IMR-90 (cell line): ENCODE measurements at regions not wholly inside any gene's neighbourhood (a gene's known extent, or its start where the extent isn't known, plus 50 kb on each side); places are given as distances from the start of the nearest gene placed in this dataset.

ENCODE experiments used
- ATAC-seq: fragments of 200-7000 bp; cut with Tn5 transposase; 2 replicates; pipeline ENCODE4 v1.9.1; 2020; ENCODE audit warnings: low read depth, mild to moderate bottlenecking, moderate library complexity
- BruUV-seq: library from RNA; stranded (reverse); fragments of 400-500 nt; replicated peaks from 2 replicates; lab custom pipeline; 2021; lab: Mats Ljungman, UMichigan
- CTCF ChIA-PET: fragments of 300-600 bp; formaldehyde crosslinking; extraction: SDS; loops from one replicate; lab custom pipeline; 2021; ENCODE audit warnings: antibody characterized with exemption; lab: Yijun Ruan, JAX
- POLR2A ChIA-PET: fragments of 300-600 bp; sonication (Branson Sonifier 250); formaldehyde crosslinking; loops from one replicate; lab custom pipeline; 2022; ENCODE audit warnings: antibody characterized with exemption; ENCODE audit not compliant: unreplicated experiment; lab: Charles Lee
- DNase-seq: peaks from one replicate; pipeline ENCODE4 v3.0.0; 2013
- H2AFZ ChIP-seq: replicated peaks from 2 replicates; pipeline ENCODE3; 2013; ENCODE audit warnings: low read length, mild to moderate bottlenecking; ENCODE audit not compliant: poor library complexity
- H2AK5ac ChIP-seq: 2 replicates; pipeline ENCODE4 v1.6.1; 2013; ENCODE audit warnings: low read depth, low read length, inconsistent platforms
- H2AK9ac ChIP-seq: replicated peaks from 2 replicates; pipeline ENCODE3; 2013; ENCODE audit warnings: mild to moderate bottlenecking, low read depth, low read length, moderate library complexity; ENCODE audit not compliant: poor library complexity
- H2BK120ac ChIP-seq: 2 replicates; pipeline ENCODE4 v1.6.1; 2013; ENCODE audit warnings: low read depth, low read length, inconsistent platforms
- H2BK15ac ChIP-seq: 3 replicates; pipeline ENCODE4 v1.6.1; 2013; ENCODE audit warnings: low read depth, low read length, inconsistent platforms
- H2BK20ac ChIP-seq: 2 replicates; pipeline ENCODE4 v1.6.1; 2013; ENCODE audit warnings: low read depth, mild to moderate bottlenecking, inconsistent platforms, low read length, moderate library complexity
- H2BK5ac ChIP-seq: 2 replicates; pipeline ENCODE4 v1.6.1; 2013; ENCODE audit warnings: mild to moderate bottlenecking, low read depth, low read length, inconsistent platforms; ENCODE audit not compliant: poor library complexity, severe bottlenecking
- H3K14ac ChIP-seq: replicated peaks from 2 replicates; pipeline ENCODE4 v1.6.1; 2013; ENCODE audit warnings: low read depth, low read length, inconsistent platforms
- H3K18ac ChIP-seq: 2 replicates; pipeline ENCODE4 v1.6.1; 2013; ENCODE audit warnings: low read depth, low read length, control low read depth
- H3K23ac ChIP-seq: 2 replicates; pipeline ENCODE4 v1.6.1; 2013; ENCODE audit warnings: low read depth, low read length, inconsistent platforms
- H3K27ac ChIP-seq: 2 replicates; pipeline ENCODE4 v1.5.1; 2013; ENCODE audit warnings: mild to moderate bottlenecking, control low read depth, low read length; ENCODE audit not compliant: insufficient read depth
- H3K27me3 ChIP-seq: 2 replicates; pipeline ENCODE4 v1.6.1; 2013; ENCODE audit warnings: low read length; ENCODE audit not compliant: control insufficient read depth, insufficient read depth
- H3K36me3 ChIP-seq: 2 replicates; pipeline ENCODE4 v1.6.1; 2013; ENCODE audit warnings: low read length, mixed read lengths; ENCODE audit not compliant: control insufficient read depth, insufficient read depth
- H3K4ac ChIP-seq: 2 replicates; pipeline ENCODE4 v1.6.1; 2013; ENCODE audit warnings: low read depth, low read length, inconsistent platforms
- H3K4me1 ChIP-seq: 2 replicates; pipeline ENCODE4 v1.6.1; 2013; ENCODE audit warnings: low read length, mixed read lengths; ENCODE audit not compliant: control insufficient read depth, insufficient read depth
- H3K4me2 ChIP-seq: 2 replicates; pipeline ENCODE4 v1.6.1; 2013; ENCODE audit warnings: low read depth, mild to moderate bottlenecking, control low read depth, low read length, moderate library complexity
- H3K4me3 ChIP-seq: 2 replicates; pipeline ENCODE4 v1.5.1; 2013; ENCODE audit warnings: low read depth, mild to moderate bottlenecking, control low read depth, low read length, moderate library complexity; ENCODE audit not compliant: insufficient read depth
- H3K56ac ChIP-seq: 2 replicates; pipeline ENCODE4 v1.6.1; 2013; ENCODE audit warnings: low read length, inconsistent platforms; ENCODE audit not compliant: insufficient read depth; ENCODE audit errors: extremely low read depth
- H3K79me1 ChIP-seq, 2 experiments: 2 replicates each; pipeline ENCODE4 v1.6.1; 2013; ENCODE audit warnings: low read length in 2 of 2, inconsistent platforms in 1 of 2, low read depth in 1 of 2
- H3K9ac ChIP-seq: 2 replicates; pipeline ENCODE4 v1.6.1; 2013; ENCODE audit warnings: low read depth, low read length, control low read depth
- H3K9me1 ChIP-seq: 2 replicates; pipeline ENCODE4 v1.6.1; 2013; ENCODE audit warnings: low read length, inconsistent platforms; ENCODE audit not compliant: insufficient read depth
- H3K9me3 ChIP-seq: 2 replicates; pipeline ENCODE4 v1.6.1; 2013; ENCODE audit warnings: low read length; ENCODE audit not compliant: control insufficient read depth, insufficient read depth
- H4K20me1 ChIP-seq: 2 replicates; pipeline ENCODE4 v1.6.1; 2013; ENCODE audit warnings: low read length, inconsistent platforms; ENCODE audit not compliant: insufficient read depth
- H4K5ac ChIP-seq: 2 replicates; pipeline ENCODE4 v1.6.1; 2013; ENCODE audit warnings: mild to moderate bottlenecking, low read depth, low read length, control low read depth
- H4K8ac ChIP-seq, 2 experiments: 2 replicates each; pipeline ENCODE4 v1.6.1; 2013; ENCODE audit warnings: low read depth in 2 of 2, low read length in 2 of 2, control low read depth in 1 of 2, inconsistent platforms in 1 of 2
- H4K91ac ChIP-seq: 2 replicates; pipeline ENCODE4 v1.6.1; 2013; ENCODE audit warnings: low read depth, low read length, inconsistent platforms; ENCODE audit not compliant: insufficient read depth
- ELK1 ChIP-seq: fragments of 150-350 bp; IDR thresholded peaks from 2 replicates; pipeline ENCODE4 v1.6.1; 2016; ENCODE audit warnings: low read depth, mild to moderate bottlenecking, low read length, moderate library complexity, borderline replicate concordance
- FOS ChIP-seq: fragments of 150-350 bp; IDR thresholded peaks from 2 replicates; pipeline ENCODE4 v1.6.1; 2016; ENCODE audit warnings: low read depth, low read length
- MAFK ChIP-seq: IDR thresholded peaks from 2 replicates; pipeline ENCODE4 v1.6.1; 2012; ENCODE audit warnings: low read depth, low read length, improper control_type of control experiment
- MAZ ChIP-seq: IDR thresholded peaks from 2 replicates; pipeline ENCODE4 v1.6.1; 2012; ENCODE audit warnings: low read depth, mild to moderate bottlenecking, low read length, improper control_type of control experiment, moderate library complexity, borderline replicate concordance
- MXI1 ChIP-seq: IDR thresholded peaks from 2 replicates; pipeline ENCODE4 v1.6.1; 2012; ENCODE audit warnings: low read depth, mild to moderate bottlenecking, low read length, moderate library complexity, borderline replicate concordance
- POLR2A ChIP-seq: IDR thresholded peaks from 2 replicates; pipeline ENCODE4 v1.6.1; 2012; ENCODE audit warnings: mild to moderate bottlenecking, low read depth, low read length
- RCOR1 ChIP-seq: IDR thresholded peaks from 2 replicates; pipeline ENCODE4 v1.6.1; 2012; ENCODE audit warnings: mild to moderate bottlenecking, low read length, improper control_type of control experiment; ENCODE audit not compliant: insufficient replicate concordance
- SMC3 ChIP-seq: fragments of 150-350 bp; IDR thresholded peaks from 2 replicates; pipeline ENCODE4 v1.6.1; 2016; ENCODE audit warnings: low read depth, mild to moderate bottlenecking, antibody characterized with exemption, low read length, moderate library complexity
- WGBS, 2 experiments: methylation state at CpG; one replicate each; pipeline versions ENCODE4 v1.1.5 to v1.1.7; 2013; ENCODE audit warnings: missing lambda C conversion rate in 2 of 2; ENCODE audit not compliant: insufficient read length in 1 of 2; ENCODE audit errors: extremely low coverage in 2 of 2; 5-methylcytosine and 5-hydroxymethylcytosine counted together
- dilution Hi-C: fragments of 300-500 bp; cut with HindIII; formaldehyde crosslinking; loops from one replicate; pipeline ENCODE4 v1.14.3; 2018; ENCODE audit warnings: low sequenced_read_pairs; ENCODE audit not compliant: unreplicated experiment
- in situ Hi-C: fragments of 300-500 bp; cut with MboI; formaldehyde crosslinking; loops from 3 replicates; pipeline ENCODE4 v1.14.3; 2019; ENCODE audit warnings: low sequenced_read_pairs, inconsistent platforms, mixed read lengths
- intact Hi-C: fragments of 100-400 bp; cut with micrococcal nuclease; formaldehyde crosslinking; loops from 2 replicates; pipeline ENCODE4 v1.10.0; 2022

GRCh38 chr10:65325913-65326312 is 1599.9 kb upstream of the LRRTM3 start:
- Histone ChIP-seq H4K5ac (no peak overlapping the region), H4K8ac (no peak overlapping the region), H3K4me1 (no peaks in the 10 kb centered on the region), H2AK5ac (no peak overlapping the region), H3K9me3 (peaks cover 2% of the 10 kb centered on the region; the same call in 1 of the 2 replicates), H3K4ac (no peak overlapping the region), H3K27ac (no peak overlapping the region), H3K18ac (no peak overlapping the region), H4K91ac (no peak overlapping the region), H3K23ac (no peak overlapping the region), H2BK5ac (no peak overlapping the region), H3K14ac (no peak overlapping the region), H3K4me2 (no peak overlapping the region), H3K36me3 (no peaks in the 10 kb centered on the region), H3K4me3 (no peak overlapping the region), H3K27me3 (no peaks in the 10 kb centered on the region), H2AFZ (no peak overlapping the region), H2BK20ac (no peak overlapping the region), H3K56ac (no peak overlapping the region), H2AK9ac (no peak overlapping the region), H3K9me1 (no peaks in the 10 kb centered on the region), H4K20me1 (no peaks in the 10 kb centered on the region), H2BK15ac (no peak overlapping the region), H3K9ac (no peak overlapping the region), H2BK120ac (no peak overlapping the region), H3K79me1 (no peaks in the 10 kb centered on the region)
- ATAC-seq: no peak
- in situ Hi-C loops (no loop called here), dilution Hi-C loops (no loop called here), intact Hi-C loops (no loop called here)
- WGBS, 2 experiments: 13% methylated on average over 1 of the region's 2 CpGs; no CpG with 5 or more reads in 1 of the 2 experiments
- BruUV-seq: no TSS peak
- POLR2A ChIA-PET: no interaction called here
- CTCF ChIA-PET: no interaction called here
- DNase-seq: no peak
- no peak for TF ChIP-seq FOS
- no peak for TF ChIP-seq MXI1
- TF ChIP-seq MAZ: no peak
- no peak for TF ChIP-seq ELK1
- TF ChIP-seq POLR2A: no peak
- no peak for TF ChIP-seq SMC3
- TF ChIP-seq MAFK: no peak
- no peak for TF ChIP-seq RCOR1
